BJ (cell line): ENCODE measurements at regions not wholly inside any gene's neighbourhood (a gene's known extent, or its start where the extent isn't known, plus 50 kb on each side); places are given as distances from the start of the nearest gene placed in this dataset.

ENCODE experiments used
- CTCF ChIA-PET: fragments of 350-600 bp; formaldehyde crosslinking; extraction: SDS; loops from one replicate; lab custom pipeline; 2021; ENCODE audit warnings: antibody characterized with exemption, inconsistent platforms; lab: Yijun Ruan, JAX
- POLR2A ChIA-PET: fragments of 300-600 bp; sonication (Branson Sonifier 250); formaldehyde crosslinking; extraction: SDS; loops from one replicate; lab custom pipeline; 2021; ENCODE audit warnings: antibody characterized with exemption; lab: Charles Lee
- DNase-seq: peaks from one replicate; pipeline ENCODE4 v3.0.0-alpha.2; 2011; ENCODE audit warnings: low read depth
- H3K27me3 ChIP-seq: 2 replicates; pipeline ENCODE4 v1.6.0; 2011; ENCODE audit warnings: low read length; ENCODE audit not compliant: control insufficient read depth, insufficient read depth
- H3K36me3 ChIP-seq: 2 replicates; pipeline ENCODE4 v1.5.1; 2011; ENCODE audit warnings: low read length; ENCODE audit not compliant: control insufficient read depth, insufficient read depth
- H3K4me3 ChIP-seq: 2 replicates; pipeline ENCODE4 v1.5.1; 2011; ENCODE audit warnings: low read depth, mild to moderate bottlenecking, control low read depth, low read length
- TF ChIP-seq, protein P1 (sequence below): IDR thresholded peaks from 2 replicates; pipeline ENCODE4 v1.5.1; 2011; ENCODE audit warnings: low read depth, mild to moderate bottlenecking, control low read depth, inconsistent platforms, low read length, moderate library complexity; ENCODE audit not compliant: insufficient read depth

DNA sequence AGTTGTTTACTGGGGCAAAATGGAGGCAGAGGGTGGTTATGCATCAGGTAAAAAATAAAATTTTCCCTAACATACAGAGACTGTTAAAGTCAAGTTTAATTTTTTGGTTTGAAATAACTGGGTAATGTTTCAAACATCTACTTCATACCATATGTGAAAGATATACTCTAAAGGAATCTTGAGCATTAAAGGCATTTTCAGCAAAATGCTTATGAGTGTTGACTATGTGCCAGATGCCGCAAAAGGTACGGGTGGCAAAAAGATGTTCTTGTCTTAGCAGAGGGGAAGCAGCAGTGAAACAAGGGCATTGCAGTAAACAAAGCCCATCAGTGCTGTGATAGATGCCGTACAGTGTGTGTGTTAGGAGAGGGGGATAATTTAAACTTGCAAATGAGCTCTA is 263.1 kb upstream of the ID2 start:
- Histone ChIP-seq H3K4me3 (no peak overlapping the region), H3K27me3 (no peaks in the 10 kb centered on the region), H3K36me3 (no peaks in the 10 kb centered on the region)
- peak; percentile 45 for DNase-seq
- ChIA-PET CTCF (interaction anchor here (1.0 kb wide), 1 partner anchor 12 kb away, joined by 3 read pairs; no protein-coding TSS in a partner anchor), POLR2A (no interaction called here)
- TF ChIP-seq, protein P1, sequence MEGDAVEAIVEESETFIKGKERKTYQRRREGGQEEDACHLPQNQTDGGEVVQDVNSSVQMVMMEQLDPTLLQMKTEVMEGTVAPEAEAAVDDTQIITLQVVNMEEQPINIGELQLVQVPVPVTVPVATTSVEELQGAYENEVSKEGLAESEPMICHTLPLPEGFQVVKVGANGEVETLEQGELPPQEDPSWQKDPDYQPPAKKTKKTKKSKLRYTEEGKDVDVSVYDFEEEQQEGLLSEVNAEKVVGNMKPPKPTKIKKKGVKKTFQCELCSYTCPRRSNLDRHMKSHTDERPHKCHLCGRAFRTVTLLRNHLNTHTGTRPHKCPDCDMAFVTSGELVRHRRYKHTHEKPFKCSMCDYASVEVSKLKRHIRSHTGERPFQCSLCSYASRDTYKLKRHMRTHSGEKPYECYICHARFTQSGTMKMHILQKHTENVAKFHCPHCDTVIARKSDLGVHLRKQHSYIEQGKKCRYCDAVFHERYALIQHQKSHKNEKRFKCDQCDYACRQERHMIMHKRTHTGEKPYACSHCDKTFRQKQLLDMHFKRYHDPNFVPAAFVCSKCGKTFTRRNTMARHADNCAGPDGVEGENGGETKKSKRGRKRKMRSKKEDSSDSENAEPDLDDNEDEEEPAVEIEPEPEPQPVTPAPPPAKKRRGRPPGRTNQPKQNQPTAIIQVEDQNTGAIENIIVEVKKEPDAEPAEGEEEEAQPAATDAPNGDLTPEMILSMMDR: no peak

DNA sequence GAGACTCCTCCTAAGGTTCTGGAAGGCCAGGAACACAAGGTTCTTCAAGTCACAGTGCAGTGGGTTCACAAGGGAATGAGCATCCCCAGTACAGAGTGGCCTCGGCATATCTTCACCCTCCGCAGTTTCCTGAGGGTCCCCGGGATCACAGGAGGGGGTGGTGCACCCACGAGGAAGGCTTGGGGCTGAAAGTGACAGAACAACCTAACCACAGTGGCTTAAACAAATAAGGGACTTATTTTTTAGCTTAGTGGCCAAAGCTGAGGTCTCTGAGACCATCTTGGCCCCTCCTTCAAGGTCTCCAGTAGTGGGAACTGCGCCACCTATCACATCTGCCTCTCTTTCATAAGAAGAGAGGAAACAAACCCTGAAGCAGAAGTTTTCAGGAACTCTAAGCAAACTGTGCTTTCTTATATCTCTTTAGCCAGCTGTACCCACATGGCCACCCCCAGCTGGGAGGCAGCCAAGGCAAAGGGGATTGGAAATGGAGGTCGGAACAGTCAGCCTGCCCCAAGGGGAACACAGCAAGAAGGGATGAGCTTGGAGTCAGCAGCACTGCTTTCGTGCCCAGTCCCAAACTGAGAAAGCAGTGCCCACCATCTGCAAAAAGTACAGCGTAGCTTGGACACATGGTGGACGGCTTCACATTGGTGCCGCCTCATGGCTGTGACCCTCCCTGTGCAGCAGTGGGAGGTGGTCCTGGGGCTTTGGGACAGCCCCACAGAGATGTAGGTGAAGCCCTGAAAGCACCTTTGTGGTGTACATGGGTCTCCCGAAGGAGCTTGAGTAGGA is 260.0 kb upstream of the ID2 start:
- DNase-seq: no peak

DNA sequence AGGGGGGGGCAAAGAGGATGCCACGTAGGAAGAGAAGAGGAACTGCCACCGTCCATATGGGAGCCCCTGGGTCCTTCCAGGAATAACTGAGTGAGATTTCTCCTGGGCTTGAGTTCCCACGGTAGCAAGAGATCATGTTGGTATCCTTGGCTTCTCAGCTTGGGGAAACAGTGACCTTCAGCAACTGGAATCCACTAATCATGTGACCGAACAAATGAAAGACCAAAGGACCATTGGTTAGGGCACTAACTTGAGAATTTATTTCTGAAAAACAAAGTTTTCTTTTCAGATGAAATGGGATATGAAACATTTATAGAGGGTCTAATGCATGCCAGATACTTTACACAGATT is 259.4 kb upstream of the ID2 start:
- TF ChIP-seq, protein P1: no peak
- POLR2A ChIA-PET: no interaction called here
- CTCF ChIA-PET: interaction anchor here (0.6 kb wide), 1 partner anchor 19 kb away, joined by 3 read pairs; no protein-coding TSS in a partner anchor
- no peak for DNase-seq
- Histone ChIP-seq H3K27me3 (no peaks in the 10 kb centered on the region; the same call in 1 of the 2 replicates), H3K36me3 (no peaks in the 10 kb centered on the region), H3K4me3 (no peak overlapping the region)

More for the DNA sequence above, 260.0 kb upstream of the ID2 start:
- Histone ChIP-seq H3K27me3 (no peaks in the 10 kb centered on the region; the same call in 1 of the 2 replicates), H3K36me3 (no peaks in the 10 kb centered on the region), H3K4me3 (no peak overlapping the region)
- ChIA-PET POLR2A (no interaction called here), CTCF (interaction anchor here (0.6 kb wide), 1 partner anchor 20 kb away, joined by 3 read pairs; no protein-coding TSS in a partner anchor)
- TF ChIP-seq, protein P1: no peak

DNA sequence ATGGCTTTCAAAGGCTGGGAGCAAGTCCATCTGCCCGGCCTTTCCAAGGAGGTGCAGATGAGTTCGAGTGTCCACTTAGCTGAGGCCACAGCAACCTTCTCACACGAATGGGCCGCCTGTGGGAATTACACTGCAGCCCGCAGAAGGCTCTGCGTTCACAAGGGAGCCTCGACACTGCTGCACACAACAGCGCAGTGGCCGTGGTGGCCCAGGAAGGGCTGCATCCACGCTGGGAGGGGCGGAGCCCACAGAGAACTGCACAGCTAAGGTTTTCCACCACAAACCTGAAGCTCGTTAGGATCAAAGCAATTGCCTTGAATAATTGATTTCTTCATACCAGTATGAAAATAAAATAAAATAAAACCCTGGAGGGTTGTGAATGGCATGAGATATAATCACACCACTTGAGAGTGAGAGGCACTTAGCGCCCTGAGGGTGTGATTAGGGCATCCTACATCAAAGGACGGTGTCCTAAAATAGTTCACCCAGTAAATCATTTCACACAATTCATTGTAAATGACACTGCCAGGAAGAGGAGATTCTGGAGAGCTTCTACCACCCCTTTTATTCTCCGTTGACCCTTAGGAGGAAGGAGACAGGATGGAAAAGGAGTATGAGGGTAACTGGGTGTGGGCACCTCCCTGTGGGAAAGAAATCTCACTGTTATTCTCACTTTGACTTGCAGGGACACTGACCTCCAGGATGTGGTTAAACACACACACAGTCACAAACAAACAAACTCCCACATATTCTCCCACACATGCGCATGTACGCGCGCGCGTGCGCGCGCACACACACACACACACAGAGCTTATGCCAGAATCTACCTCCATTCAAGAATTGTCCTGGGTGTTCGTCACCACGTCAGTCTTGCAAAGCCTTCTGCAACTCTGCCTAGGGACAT is 256.6 kb upstream of the ID2 start:
- no peaks in the 10 kb centered on the region; the same call in 1 of the 2 replicates for H3K27me3 ChIP-seq
- CTCF ChIA-PET: no interaction called here
- POLR2A ChIA-PET: no interaction called here
- DNase-seq: no peak
- TF ChIP-seq, protein P1: no peak
- H3K36me3 ChIP-seq: no peaks in the 10 kb centered on the region
- no peak overlapping the region for H3K4me3 ChIP-seq

DNA sequence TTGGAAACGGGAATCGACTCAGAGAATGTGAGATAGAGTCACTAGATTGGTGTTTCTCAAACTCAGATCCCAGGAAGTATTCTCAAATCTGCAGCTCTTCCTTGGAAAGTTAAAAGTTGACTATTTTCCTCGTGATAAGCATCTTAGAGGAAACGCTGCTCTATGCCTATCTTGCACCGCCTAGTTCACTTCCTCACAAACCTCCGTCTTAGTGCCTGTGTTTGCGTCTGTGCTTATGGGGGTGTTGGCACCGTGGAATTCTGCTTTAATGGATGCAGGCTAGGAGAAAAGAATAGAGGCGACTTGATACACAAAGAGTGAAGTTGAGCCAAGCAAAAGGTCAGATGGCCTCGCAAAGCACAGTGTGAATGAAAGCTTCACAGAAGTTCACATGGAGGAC is 255.3 kb upstream of the ID2 start:
- POLR2A ChIA-PET: no interaction called here

More for the DNA sequence above, 255.3 kb upstream of the ID2 start:
- Histone ChIP-seq H3K4me3 (no peak overlapping the region), H3K27me3 (no peaks in the 10 kb centered on the region; the same call in 1 of the 2 replicates), H3K36me3 (no peaks in the 10 kb centered on the region)
- CTCF ChIA-PET: no interaction called here
- no peak for DNase-seq
- TF ChIP-seq, protein P1: no peak
